Calu3 (cell line): ENCODE measurements at regions not wholly inside any gene's neighbourhood (a gene's known extent, or its start where the extent isn't known, plus 50 kb on each side); places are given as distances from the start of the nearest gene placed in this dataset.

ENCODE experiments used
- BruUV-seq: library from RNA; stranded (reverse); fragments of 400-500 nt; replicated peaks from 2 replicates; lab custom pipeline; 2021; lab: Mats Ljungman, UMichigan
- CTCF ChIA-PET: fragments of 300-600 bp; sonication (Branson Sonifier 250); formaldehyde crosslinking; loops from one replicate; lab custom pipeline; 2022; ENCODE audit warnings: antibody characterized with exemption; lab: Charles Lee
- DNase-seq: peaks from one replicate; pipeline ENCODE4 v3.0.0; 2022
- H3K27ac Mint-ChIP-seq: one replicate; pipeline ENCODE4 v1.8.0; 2022; ENCODE audit warnings: mixed read lengths; ENCODE audit not compliant: unreplicated experiment
- H3K27me3 Mint-ChIP-seq: one replicate; pipeline ENCODE4 v1.8.0; 2022; ENCODE audit warnings: mixed read lengths; ENCODE audit not compliant: unreplicated experiment
- H3K36me3 Mint-ChIP-seq: one replicate; pipeline ENCODE4 v1.8.0; 2022; ENCODE audit warnings: mild to moderate bottlenecking, moderate library complexity, mixed read lengths; ENCODE audit not compliant: insufficient read depth, unreplicated experiment
- H3K4me1 Mint-ChIP-seq: one replicate; pipeline ENCODE4 v1.8.0; 2022; ENCODE audit warnings: mild to moderate bottlenecking, low read depth, mixed read lengths; ENCODE audit not compliant: unreplicated experiment
- H3K4me3 Mint-ChIP-seq: one replicate; pipeline ENCODE4 v1.8.0; 2022; ENCODE audit warnings: mild to moderate bottlenecking, low read depth, moderate library complexity, mixed read lengths; ENCODE audit not compliant: unreplicated experiment
- H3K9me3 Mint-ChIP-seq: one replicate; pipeline ENCODE4 v1.8.0; 2022; ENCODE audit warnings: low read depth, mixed read lengths; ENCODE audit not compliant: unreplicated experiment
- intact Hi-C: fragments of 100-400 bp; cut with micrococcal nuclease; formaldehyde crosslinking; loops from one replicate; pipeline ENCODE4 v1.10.0; 2022; ENCODE audit not compliant: unreplicated experiment
- TF ChIP-seq, protein P1 (sequence below): fragments of 200-600 bp; IDR thresholded peaks from one replicate; pipeline ENCODE4 v1.8.0; 2022; ENCODE audit warnings: antibody characterized with exemption; ENCODE audit not compliant: unreplicated experiment

- TF ChIP-seq, protein P1, sequence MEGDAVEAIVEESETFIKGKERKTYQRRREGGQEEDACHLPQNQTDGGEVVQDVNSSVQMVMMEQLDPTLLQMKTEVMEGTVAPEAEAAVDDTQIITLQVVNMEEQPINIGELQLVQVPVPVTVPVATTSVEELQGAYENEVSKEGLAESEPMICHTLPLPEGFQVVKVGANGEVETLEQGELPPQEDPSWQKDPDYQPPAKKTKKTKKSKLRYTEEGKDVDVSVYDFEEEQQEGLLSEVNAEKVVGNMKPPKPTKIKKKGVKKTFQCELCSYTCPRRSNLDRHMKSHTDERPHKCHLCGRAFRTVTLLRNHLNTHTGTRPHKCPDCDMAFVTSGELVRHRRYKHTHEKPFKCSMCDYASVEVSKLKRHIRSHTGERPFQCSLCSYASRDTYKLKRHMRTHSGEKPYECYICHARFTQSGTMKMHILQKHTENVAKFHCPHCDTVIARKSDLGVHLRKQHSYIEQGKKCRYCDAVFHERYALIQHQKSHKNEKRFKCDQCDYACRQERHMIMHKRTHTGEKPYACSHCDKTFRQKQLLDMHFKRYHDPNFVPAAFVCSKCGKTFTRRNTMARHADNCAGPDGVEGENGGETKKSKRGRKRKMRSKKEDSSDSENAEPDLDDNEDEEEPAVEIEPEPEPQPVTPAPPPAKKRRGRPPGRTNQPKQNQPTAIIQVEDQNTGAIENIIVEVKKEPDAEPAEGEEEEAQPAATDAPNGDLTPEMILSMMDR = no peak
- Mint-ChIP-seq H3K4me1 (no peaks in the 10 kb centered on the region), H3K27ac (no peak overlapping the region), H3K27me3 (no peaks in the 10 kb centered on the region), H3K36me3 (no peaks in the 10 kb centered on the region), H3K4me3 (no peak overlapping the region), H3K9me3 (peaks cover 9% of the 10 kb centered on the region)
- CTCF ChIA-PET = no interaction called here
- intact Hi-C loops = no loop called here
- no peak for DNase-seq
- no TSS peak for BruUV-seq
These were observed 104.4 kb upstream of the ZBTB20 start for GRCh38 chr3:115251509-115251908.

- Mint-ChIP-seq H3K4me1 (no peaks in the 10 kb centered on the region), H3K36me3 (no peaks in the 10 kb centered on the region), H3K27me3 (no peaks in the 10 kb centered on the region), H3K27ac (no peak overlapping the region), H3K4me3 (no peak overlapping the region), H3K9me3 (peaks cover 9% of the 10 kb centered on the region)
- TF ChIP-seq, protein P1 = no peak
- CTCF ChIA-PET = no interaction called here
- BruUV-seq = no TSS peak
- intact Hi-C loops = no loop called here
- no peak for DNase-seq
These were observed 105.6 kb upstream of the ZBTB20 start for GRCh38 chr3:115252679-115253078.

DNA sequence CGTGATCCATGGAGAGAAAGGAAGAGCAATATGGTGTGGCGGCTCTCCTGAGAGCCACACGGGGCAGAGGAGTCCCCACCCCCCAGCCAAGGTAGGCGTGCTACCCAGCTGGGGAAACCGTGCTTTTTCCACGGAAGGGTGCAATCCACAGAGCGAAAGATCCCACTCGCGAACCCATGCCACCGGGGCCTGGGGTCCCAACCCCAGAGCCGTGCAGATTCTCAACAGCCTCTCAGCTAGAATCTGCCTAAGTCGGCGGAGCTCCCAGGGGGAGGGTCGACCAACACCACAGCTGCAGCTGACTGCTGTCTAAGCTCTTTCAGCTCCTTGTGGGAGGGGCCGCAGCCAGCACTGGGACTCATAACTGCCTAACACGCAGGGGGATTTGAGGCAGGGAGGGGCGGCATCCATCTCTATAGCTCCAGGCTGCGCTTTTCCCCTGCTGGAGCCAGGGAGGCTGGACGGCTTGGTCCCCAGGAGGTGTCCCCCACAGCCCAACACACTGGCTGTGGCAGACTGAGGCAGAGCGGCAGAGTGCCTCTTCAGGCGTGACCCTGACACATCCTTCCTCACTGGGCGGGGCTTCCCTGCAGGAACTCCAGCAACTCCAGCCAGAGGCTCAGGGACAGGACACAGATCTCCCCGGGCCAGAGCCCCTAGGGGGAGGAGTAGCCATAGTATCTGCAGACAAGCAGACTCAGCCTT, 107.6 kb upstream of the ZBTB20 start:
- intact Hi-C loops = no loop called here
- no peaks in the 10 kb centered on the region for H3K36me3 Mint-ChIP-seq
- DNase-seq = no peak
- no peak overlapping the region for H3K4me3 Mint-ChIP-seq
- peaks cover 9% of the 10 kb centered on the region for H3K9me3 Mint-ChIP-seq
- CTCF ChIA-PET = no interaction called here
- no TSS peak for BruUV-seq
- H3K27me3 Mint-ChIP-seq = no peaks in the 10 kb centered on the region
- TF ChIP-seq, protein P1 = no peak
- H3K27ac Mint-ChIP-seq = no peak overlapping the region
- H3K4me1 Mint-ChIP-seq = no peaks in the 10 kb centered on the region

DNA sequence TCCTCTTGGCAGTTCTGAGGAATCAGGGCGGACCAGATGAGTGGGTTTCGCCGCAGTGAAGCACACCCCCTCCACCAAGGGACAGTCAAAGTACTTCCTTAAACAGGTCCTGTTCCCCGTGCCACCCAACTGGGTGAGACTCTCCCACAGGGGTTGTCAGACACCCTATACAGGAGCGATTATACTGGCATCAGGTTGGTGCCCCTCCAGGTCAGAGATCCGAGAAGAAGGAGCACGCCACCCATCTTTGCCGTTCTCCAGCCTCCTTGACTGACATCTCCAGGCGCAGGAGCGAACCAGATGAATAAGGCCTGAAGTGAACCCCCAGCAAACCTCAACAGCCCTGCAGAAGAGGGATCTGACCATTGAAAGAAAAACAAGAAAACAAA, 108.1 kb upstream of the ZBTB20 start:
- no peak for DNase-seq
- intact Hi-C loops = no loop called here
- H3K36me3 Mint-ChIP-seq = no peaks in the 10 kb centered on the region
- BruUV-seq = no TSS peak
- H3K4me3 Mint-ChIP-seq = no peak overlapping the region
- H3K27me3 Mint-ChIP-seq = no peaks in the 10 kb centered on the region
- H3K27ac Mint-ChIP-seq = no peak overlapping the region
- TF ChIP-seq, protein P1 = no peak
- CTCF ChIA-PET = no interaction called here
- no peaks in the 10 kb centered on the region for H3K4me1 Mint-ChIP-seq
- H3K9me3 Mint-ChIP-seq = peaks cover 9% of the 10 kb centered on the region
